SK-N-MC (cell line): ENCODE measurements at regions not wholly inside any gene's neighbourhood (a gene's known extent, or its start where the extent isn't known, plus 50 kb on each side); places are given as distances from the start of the nearest gene placed in this dataset.

Experiments used
- EZH2 ChIP-seq: fragments of 200-600 bp; sonication (generic); IDR thresholded peaks from one replicate; pipeline ENCODE4 v1.6.1; 2017; ENCODE audit warnings: antibody characterized with exemption
- POLR2AphosphoS5 ChIP-seq: IDR thresholded peaks from 2 replicates; pipeline ENCODE4 v1.6.1; 2012; ENCODE audit warnings: mild to moderate bottlenecking, low read depth, low read length, borderline replicate concordance

- TF ChIP-seq EZH2 = no peak
- TF ChIP-seq POLR2AphosphoS5 = no peak
Measured at GRCh38 chr18:4831127-4831526, 365.9 kb downstream of the AKAIN1 start.
